NCI-H748 (cell line): ENCODE measurements at regions not wholly inside any gene's neighbourhood (a gene's known extent, or its start where the extent isn't known, plus 50 kb on each side); places are given as distances from the start of the nearest gene placed in this dataset.

Experiments
- DNase-seq: peaks from one replicate; lab custom pipeline; 2025; ENCODE audit not compliant: unreplicated experiment; lab: John Stamatoyannopoulos, UW

DNA sequence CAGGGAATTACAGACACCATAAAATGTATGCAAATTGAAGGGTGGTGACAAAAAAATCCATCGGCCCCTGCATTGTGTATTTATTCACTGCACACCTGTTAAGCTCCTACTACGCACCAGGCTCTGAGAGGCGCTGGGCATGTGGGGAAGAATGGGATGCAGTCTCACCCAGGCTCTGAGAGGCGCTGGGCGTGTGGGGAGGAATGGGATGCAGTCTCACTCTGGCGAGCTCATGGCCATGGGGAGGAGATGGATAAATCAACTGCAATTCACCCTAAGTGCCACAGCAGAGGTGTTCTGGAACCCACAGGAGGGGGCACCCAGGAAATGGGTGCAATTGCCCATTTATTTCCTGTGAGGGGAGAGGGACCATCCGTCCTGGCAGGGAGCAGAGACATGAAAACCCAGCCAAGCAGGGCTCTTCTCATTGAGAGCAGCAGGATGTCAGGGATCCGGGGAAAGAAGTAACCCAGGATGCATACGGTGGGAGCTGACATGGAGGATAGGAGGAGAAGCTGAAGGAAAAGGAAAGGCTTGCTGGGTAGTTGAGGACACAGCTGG is 798.7 kb downstream of the TBC1D22A start:
- no peak for DNase-seq

DNA sequence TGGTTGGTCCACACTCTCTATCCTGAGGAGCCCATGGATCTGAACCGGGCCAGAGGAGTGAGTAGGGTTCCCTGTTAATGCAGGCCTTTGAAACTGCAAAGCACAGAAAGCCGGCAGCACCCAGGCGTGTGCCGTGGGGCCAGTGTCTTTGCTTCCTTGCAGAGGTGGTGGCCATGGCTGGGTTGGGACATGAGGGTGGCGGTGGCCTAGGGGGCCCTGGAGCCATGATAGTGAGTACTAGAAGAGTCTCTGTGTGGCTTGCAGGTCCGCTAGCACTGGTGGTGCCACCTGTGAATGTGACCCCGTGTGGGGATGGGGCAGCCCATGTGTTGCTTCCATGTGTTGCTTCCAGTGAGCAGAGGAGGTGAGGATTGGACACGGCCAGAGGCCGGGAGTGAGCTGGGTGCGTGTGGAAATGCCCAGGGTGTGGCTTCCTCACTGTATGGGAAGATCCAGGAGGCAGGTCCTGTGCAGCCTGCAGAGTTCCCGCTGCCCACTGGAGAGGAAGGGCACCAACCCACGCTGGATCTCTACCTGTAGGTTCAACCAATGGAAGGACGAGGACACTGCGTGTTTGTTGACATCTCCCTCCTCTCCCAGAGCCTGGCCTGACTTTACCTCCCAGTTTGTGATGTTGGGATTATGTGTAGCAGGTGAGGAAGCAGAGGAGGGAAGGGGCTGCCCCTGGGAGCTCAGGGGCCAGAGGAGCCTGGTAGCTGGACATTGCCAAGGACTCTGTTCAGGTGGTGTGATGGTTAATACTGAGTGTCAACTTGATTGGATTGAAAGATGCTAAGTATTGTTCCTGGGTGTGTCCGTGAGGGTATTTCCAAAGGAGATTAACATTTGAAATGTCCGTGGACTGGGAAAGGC is 796.6 kb downstream of the TBC1D22A start:
- no peak for DNase-seq

DNA sequence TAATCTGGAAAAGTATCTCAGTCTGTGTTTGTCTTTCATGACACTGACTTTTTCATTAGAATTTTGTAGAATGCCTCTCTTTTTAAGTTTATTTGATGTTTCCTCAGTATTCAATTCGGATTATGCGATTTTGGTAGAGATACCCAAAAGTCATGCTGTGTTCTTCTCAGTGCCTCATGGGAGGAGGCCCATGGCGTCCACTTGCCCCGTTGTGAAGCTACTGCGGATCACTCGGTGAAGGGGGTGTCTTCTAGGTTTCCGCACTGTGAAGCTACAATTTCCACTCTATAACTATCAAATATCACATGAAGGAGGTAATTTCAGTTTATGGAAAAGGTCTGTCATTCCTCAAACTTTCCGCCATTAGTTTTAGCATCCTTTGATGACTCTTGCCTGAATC is 794.0 kb downstream of the TBC1D22A start:
- no peak for DNase-seq

DNA sequence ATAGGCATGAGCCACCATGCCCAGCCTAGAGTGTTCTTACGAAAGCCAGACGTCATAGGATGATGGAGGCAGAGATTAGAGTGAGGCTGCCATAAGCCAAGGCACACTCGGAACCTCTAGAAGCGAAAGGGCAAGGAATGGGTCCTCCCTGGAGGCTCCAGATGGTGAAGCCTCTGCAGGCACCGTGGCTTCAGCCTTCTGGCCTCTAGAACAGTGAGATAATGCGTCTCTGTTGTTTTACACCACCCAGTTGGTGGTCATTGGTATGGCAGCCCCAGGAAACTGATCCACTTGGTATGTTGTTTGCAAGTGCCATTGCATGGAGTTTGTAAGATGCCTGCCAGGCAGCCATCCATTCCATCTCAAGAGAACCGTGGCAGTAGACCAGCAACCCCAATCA is 791.0 kb downstream of the TBC1D22A start:
- no peak for DNase-seq

DNA sequence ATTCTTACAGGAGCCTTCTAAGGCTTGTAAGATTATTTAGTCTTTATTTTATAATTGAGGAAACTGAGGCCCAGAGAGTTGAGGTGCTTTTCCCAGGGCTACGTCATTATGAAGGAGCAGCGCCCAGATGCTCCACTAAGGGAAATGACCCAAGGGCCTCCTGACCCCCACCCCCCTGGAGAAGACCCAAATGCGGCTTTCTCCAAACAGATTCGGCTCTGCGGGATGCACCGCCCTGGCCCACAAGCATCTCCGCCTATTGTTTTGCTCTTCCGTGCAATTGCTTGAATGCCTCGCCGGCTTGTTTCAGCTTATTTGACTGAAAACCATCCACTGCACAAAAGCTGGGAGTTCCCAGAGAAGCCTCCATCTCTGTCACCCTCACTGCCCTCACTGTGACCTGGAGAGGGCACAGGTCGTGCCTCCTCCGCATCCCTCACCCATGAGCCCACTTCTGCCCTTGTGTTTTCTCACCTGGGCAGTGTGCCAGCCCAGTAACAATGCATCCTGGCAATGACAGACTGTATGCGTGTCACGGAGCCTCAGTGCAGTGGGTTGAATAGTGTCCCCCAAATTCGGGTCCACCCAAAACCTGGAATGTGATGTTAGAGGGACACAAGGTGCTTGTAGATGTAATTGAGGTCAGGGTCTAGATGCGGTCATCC is 790.2 kb downstream of the TBC1D22A start:
- DNase-seq = no peak

DNA sequence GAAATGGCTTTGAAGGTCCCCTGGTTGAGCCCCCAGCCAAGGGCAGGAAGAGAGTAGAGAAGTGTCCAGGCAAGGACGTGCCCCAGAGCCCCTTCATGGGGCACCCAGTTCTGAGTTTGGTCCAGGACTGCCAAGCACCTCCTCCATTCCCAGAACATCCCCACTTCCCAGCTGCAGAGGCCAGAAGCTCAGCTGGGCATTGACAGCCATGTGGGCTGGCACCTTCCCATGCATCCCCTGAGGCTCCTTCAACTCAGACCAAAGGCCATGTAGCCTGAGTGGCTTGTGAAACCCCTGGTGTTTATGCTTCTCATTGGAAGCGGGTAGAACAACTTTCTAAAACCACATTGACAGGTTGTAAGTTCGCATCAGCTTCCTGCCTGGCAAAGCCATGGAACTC is 789.6 kb downstream of the TBC1D22A start:
- DNase-seq = no peak

DNA sequence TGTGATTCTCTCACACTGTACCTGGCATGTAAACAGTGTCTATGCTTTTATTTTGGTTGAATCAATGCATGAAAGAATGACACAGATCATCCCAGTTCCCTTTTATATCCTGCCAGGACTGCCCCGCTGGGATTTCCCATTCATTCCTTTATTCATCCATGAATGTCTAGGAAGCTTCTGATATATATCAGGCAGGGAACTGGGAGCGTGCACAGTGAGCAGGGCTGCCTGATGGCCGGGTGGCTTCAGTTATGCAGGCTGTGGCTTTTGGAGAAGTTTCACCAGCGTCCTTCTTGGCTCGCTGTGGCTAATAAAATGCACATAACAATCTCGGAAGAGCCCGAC is 789.0 kb downstream of the TBC1D22A start:
- no peak for DNase-seq

DNA sequence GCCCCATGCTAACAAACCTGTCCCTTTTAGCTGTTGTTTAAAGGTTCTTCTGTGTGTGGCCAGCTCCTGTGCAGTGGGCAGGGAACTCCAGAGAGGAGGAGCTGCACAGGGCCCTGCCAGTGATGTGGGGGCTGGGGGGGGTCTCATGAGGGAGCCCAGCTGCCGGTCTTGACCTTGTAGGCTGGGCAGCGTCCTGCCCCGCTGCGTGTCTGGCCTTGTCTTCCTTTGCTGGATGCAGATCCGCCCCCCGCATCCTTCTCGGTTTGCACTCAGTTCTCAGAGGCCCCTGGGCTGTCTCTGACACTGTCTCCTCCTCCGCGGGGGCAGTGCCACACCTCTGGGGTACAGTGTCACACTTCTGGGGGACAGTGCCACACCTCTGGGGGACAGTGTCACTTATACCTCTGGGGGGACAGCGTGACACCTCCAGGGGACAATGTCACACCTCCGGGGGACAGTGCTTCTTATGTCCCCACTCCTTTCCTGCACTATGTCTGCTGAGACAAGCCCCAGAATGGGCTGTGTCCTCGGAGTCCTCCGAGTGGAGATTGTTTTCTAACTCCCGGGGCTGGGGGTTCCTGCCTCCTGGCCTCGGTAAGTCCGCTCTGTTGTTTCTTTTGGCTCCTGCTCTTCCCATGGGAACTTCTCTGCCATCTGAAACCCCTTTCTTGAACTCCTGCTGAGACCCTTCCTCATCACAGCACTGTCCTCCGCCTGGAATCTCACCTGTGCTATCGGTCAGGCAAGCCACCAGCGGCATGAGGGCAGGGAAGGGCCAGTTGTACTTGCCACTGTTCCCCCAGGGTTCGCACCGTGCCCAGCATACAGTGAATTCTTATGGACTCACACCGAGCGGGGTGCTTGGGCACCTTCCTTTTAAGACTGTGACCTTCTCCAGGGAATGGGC is 788.3 kb downstream of the TBC1D22A start:
- no peak for DNase-seq

DNA sequence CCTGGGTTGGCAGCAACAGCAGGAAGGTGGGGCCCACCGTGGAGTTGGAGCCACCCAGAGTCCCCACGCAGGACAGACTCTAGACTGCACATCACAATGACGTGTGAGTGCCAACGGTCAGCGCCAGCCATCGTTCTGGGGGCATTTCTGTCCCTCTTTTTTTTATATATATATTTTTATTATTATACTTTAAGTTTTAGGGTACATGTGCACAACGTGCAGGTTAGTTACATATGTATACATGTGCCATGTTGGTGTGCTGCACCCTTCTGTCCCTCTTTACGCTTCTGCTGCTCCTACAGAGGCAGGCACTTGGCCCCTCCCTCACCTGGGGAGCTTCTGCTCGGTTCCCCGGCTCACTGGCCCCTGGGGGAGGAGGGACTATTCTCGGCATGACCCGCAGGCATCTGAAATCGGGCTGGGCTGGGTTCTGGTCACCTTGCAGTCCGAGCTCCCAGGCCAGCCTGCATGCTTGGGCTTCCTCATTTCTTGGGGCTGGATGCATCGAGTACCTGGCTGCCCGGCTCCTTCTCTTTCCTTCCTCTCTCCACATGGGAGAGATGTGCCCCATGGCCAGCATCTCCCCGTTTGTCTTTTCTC is 787.4 kb downstream of the TBC1D22A start:
- no peak for DNase-seq

DNA sequence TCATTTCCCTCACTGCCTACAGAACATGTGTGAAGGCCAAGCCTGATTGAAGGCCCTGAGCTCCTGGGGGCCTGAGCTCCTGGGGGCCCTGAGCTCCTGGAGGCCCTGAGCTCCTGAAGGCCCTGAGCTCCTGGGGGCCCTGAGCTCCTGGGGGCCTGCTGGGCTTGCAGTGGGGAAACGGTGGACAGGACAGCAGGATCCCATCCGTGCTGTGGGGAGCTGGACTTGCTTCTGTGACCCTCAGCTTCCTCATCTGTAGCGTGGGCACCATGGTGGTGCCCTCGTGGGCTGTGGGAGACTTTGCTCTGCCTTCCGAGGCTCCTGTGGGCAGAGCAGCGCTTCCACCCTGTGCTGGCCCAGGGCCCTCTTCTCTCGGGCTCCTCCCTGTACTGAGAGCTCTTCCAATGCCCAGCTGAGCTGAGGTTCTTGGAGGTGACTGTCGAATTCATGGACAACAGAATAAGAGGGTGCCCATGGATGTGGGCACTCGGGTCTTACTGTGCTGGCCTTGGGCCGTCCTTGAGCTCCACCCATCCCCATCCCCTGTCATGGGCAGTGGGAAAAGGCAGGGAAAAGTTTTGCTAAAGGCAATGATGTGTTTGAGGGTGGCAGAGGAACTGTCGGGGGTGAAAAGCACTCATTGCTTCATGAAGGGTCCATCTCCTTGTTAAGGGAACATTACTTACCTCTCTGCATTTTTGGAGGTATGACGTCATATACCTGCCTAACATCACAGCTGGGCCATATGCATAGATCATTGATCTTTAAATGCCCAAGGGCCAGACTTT is 786.7 kb downstream of the TBC1D22A start:
- no peak for DNase-seq

DNA sequence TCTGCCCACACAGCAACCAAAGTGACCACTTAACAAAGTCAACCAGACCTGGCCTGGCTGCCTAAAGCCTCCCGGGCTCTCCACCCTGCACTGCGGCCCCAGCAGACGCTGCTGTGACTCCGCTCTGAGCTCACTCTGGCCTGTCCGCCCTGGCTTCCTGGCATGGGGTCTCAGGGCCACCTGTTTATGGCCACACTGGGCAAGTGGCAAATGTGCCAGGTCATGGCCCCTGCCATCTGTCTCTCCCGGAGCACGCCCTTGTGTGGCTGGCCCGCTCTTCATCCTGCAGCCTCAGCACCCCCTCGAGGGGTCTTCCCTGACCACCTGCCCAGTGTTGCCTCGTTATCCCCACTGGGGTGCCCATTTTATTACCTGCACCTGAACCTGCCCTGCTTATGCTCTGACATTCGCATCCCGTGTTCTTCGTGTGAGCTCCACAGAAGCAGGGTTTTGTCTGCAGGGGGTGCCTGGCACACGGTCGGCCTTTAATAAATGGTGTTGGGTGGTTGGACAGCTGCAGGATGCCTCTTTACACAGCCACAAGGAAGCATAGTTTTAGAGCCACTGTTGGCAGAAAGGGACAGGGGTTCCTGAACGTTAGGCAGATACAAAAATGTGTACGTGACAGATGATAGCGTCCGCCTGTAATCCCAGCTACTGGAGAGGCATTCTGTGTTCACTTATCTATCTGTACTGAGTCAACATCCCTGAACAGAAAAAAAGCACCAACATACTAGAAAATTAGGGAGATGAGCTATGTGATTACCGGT is 785.6 kb downstream of the TBC1D22A start:
- no peak for DNase-seq

DNA sequence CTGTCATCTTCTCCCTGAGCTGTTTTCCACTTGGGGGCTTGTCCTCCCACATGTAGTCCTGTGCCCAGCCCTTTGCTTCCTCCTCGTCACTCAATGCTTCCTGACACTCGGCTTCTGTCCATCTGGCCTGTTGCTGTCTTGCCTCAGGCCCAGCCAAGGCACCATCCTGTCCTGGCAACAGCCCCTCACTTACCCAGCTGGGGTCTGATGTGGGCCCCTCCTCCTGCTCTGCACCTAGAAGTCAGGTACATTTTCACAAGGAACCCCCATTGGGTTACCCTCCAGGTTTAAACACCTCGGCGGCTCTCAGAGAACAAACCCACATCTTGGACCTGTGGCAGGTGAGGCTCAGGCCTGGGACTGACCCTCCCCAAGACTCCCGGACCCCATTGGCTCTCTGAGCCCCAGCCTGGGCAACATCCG is 784.8 kb downstream of the TBC1D22A start:
- DNase-seq = no peak

DNA sequence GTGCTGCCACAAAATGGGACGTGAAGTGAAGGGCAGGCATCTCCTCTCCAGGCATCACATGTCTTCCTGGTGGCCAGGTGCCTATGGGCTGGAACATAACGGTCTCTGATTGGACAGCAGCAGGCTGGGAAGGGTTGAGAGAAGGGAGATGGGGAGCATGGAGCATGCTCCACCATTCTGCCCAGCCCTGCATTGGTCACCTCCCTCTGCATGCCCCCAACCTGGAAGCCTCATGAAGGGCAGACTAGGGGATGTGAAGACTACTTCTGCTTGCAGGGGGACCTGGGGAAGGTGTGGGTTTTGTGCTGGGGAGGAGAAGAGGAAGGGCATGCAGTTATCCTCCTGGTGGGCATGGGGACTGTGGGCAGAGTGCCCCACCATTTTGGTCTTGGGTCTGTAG is 782.2 kb downstream of the TBC1D22A start:
- DNase-seq = no peak

DNA sequence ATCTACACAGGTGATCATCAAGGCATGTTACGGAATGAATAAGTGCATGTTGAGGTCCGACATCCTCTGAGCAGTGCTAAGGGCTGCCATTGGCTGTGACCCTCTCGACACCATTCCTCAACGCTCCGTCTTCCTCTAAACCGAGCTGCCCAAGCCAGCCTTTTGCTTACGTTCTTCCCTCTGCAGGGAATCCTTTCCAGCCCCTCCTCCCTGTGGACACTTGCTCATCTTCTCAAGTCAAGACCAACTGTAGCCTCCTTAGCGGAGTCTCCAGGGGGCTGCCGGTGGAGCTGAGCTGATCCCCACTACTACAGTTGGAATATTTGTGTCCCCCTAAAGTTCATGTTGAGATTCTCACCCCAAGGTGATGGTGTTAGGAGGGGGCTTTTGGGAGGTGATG is 781.0 kb downstream of the TBC1D22A start:
- no peak for DNase-seq

DNA sequence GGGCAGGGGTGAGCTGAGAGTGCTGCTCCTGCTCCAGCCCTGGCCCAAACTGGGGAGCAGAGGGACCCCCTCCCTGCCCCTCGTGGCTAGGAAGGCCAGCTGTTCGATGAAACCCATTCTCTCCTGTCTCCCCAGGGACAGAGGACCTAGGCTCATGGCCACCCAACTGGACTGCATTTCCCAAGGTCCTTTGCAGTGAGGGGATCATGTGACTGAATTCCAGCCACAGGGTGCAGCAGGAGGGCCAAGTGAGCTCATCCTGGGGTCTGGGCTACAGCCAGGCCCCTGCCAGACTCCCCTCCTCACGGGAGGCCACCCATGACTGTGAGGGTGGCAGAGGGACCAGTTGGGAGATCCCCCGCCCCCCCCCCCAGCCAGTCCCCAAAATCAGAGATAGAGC is 777.6 kb downstream of the TBC1D22A start:
- DNase-seq = no peak

DNA sequence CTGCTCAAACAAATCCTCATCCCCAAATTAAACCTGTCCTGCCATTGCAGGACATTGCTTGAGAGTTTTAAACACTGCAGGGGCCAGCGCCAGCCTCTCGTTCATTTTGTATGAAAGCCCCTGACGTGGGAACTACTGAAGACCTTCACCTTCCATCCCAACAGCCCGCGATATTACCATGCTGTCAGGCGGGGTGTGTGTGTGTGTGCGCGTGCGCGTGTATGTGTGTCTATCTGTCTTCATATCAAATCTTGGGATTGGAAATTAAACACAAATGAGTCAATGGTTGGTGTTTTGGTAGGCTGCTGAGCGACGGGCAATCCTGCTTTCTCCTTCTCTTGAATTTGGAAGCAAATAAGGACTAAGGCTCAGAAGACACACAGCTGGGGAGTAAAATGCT is 776.9 kb downstream of the TBC1D22A start:
- no peak for DNase-seq

DNA sequence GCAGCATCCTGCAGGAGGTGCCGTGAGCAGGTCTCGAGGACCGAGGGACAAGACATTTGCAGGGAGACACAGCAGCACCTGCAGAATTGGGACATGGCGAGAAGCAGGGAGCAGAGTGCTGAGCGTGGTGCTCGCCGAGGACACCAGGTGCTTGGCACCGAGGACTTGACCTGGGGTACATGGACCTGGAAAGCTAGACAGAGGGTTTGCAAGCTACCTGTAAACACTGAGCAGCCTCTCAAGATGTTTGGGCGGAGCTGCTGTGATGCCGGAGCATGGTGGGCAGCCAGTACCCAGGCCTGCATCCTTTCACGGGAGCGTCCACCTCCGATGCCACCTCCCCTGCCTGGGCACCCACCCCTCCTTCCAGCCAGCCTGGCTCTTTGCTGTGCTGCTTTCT is 773.2 kb downstream of the TBC1D22A start:
- DNase-seq = no peak

DNA sequence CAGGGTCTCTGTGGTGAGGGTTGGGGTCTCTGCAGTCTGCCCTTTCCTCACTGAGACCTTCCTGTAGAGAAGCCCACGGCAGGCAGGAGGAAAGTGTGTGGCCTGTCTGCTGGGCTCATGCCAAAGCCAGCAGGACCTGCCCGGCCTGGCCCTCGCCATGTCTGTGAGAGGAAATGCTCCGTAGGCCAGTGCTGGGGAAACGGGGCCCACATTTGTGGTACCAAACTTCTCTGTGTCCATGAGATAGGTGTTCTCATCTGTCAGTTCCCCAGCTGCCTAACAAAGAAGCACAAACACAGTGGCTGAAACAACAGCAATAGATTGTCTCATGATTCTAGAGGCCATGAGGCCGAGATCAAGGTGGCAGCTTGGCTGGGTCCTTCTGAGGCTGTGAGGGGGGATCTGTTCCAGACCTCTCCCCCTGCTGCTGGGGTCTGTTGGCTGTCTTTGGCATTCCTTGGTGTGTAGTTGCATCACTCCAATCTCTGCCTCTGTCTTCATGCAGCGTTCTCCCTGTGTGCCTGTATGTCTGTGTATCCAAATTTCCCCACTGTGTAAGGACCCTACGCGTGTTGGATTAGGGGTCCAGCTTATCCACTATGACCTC is 772.5 kb downstream of the TBC1D22A start:
- no peak for DNase-seq
